ENCODE measurements at regions not wholly inside any gene's neighbourhood (a gene's known extent, or its start where the extent isn't known, plus 50 kb on each side); places are given as distances from the start of the nearest gene placed in this dataset.

DNA sequence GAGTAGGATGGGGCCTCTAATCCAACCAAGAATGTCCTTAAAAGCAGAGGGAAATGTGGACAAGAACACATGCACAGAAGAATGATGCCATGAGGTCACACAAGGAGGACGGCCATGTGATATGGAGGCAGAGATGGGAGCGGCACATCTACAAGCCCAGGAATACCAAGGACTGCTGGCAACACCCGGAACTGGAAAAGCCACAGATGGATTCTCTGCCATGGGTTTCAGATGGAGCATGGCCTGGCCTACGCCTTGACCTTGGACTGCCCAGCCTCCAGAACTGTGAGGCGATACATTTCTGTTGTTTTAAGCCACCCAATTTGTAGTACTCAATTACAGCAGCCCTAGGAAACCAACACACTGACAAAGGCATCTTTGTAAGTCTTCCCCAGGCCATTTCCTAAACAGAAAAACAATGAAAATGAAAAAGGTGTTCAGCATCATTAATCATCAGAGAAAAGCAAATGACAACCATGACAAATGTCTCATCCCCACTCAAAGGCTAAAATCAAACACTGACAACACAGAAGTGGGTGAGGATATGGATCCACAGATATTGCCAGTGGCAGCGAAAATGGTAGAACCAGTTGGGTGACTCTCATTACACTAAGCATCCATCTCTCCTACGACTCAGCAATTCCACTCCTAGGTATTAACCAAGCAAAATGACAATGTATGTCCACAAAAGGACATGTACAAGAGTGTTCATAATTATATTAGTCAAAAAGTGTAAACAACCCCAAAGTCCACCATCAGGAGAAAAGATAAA lies 76.9 kb upstream of the CNEP1R1 start:
- no peak for TF ChIP-seq FOXA1 (IDR thresholded peaks at IDR 0.05)
- no peak for TF ChIP-seq PKNOX1 (IDR thresholded peaks at IDR 0.05)
- no peak for TF ChIP-seq FOXK2 (IDR thresholded peaks at IDR 0.05)
- no peak for TF ChIP-seq L3MBTL2 (conservative IDR thresholded peaks at IDR 0.05)
- no peak for TF ChIP-seq SP1 (IDR thresholded peaks at IDR 0.05)
- no peak for TF ChIP-seq SUZ12 (IDR thresholded peaks at IDR 0.05)
- no peak for TF ChIP-seq FOXM1 (IDR thresholded peaks at IDR 0.05; ENCODE audit: borderline replicate concordance)
- TF ChIP-seq ZNF384 (IDR thresholded peaks at IDR 0.05) = no peak
- TF ChIP-seq ELF4 (IDR thresholded peaks at IDR 0.05) = no peak
- TF ChIP-seq HDGF (IDR thresholded peaks at IDR 0.05; ENCODE audit: borderline replicate concordance) = no peak
- no peak for TF ChIP-seq ARNT (IDR thresholded peaks at IDR 0.05)

All from HEK293T (cell line).